HG03571 (cell line): ENCODE measurements at regions not wholly inside any gene's neighbourhood (a gene's known extent, or its start where the extent isn't known, plus 50 kb on each side); places are given as distances from the start of the nearest gene placed in this dataset.
"Not testable (repeated sequence)": the region's sequence is repeated elsewhere in the genome, so short reads cannot be mapped to it uniquely, and the experiment has no call there.

Source experiments
- ATAC-seq: cut with Tn5 transposase; IDR thresholded peaks from one replicate; pipeline ENCODE4 v1.9.1; 2021; ENCODE audit not compliant: unreplicated experiment

GRCh38 chr6:86872810-86873209 is 64.5 kb upstream of the HTR1E start:
- ATAC-seq = not testable (repeated sequence)

GRCh38 chr6:86871681-86872080 is 65.6 kb upstream of the HTR1E start:
- ATAC-seq = no peak

GRCh38 chr6:86869500-86869899 is 67.8 kb upstream of the HTR1E start:
- ATAC-seq = no peak

- no peak for ATAC-seq
These were observed 77.8 kb upstream of the HTR1E start for GRCh38 chr6:86859513-86859912.

- no peak for ATAC-seq
These were observed 78.4 kb upstream of the HTR1E start for GRCh38 chr6:86858970-86859369.

- no peak for ATAC-seq
These were observed 79.5 kb upstream of the HTR1E start for GRCh38 chr6:86857783-86858182.

- no peak for ATAC-seq
These were observed 80.3 kb upstream of the HTR1E start for GRCh38 chr6:86856937-86857563.

GRCh38 chr6:86856379-86856778 is 80.9 kb upstream of the HTR1E start:
- no peak for ATAC-seq

GRCh38 chr6:86848986-86849385 is 88.3 kb upstream of the HTR1E start:
- ATAC-seq = no peak

GRCh38 chr6:86832686-86833085 is 104.6 kb upstream of the HTR1E start:
- no peak for ATAC-seq

- no peak for ATAC-seq
These were observed 111.9 kb upstream of the HTR1E start for GRCh38 chr6:86825436-86825835.

- no peak for ATAC-seq
These were observed 114.6 kb upstream of the HTR1E start for GRCh38 chr6:86822747-86823146.

- ATAC-seq = no peak
These were observed 116.6 kb upstream of the HTR1E start for GRCh38 chr6:86820750-86821149.

GRCh38 chr6:86793649-86794048 is 143.7 kb upstream of the HTR1E start:
- no peak for ATAC-seq

GRCh38 chr6:86791476-86791875 is 145.9 kb upstream of the HTR1E start:
- no peak for ATAC-seq

GRCh38 chr6:86789779-86790411 is 147.4 kb upstream of the HTR1E start:
- no peak for ATAC-seq

GRCh38 chr6:86782328-86782727 is 155.0 kb upstream of the HTR1E start:
- no peak for ATAC-seq

GRCh38 chr6:86780923-86781322 is 156.4 kb upstream of the HTR1E start:
- ATAC-seq = no peak

- ATAC-seq = no peak
These were observed 161.4 kb upstream of the HTR1E start for GRCh38 chr6:86775893-86776292.

GRCh38 chr6:86765211-86765610 is 172.1 kb upstream of the HTR1E start:
- no peak for ATAC-seq

GRCh38 chr6:86759953-86760352 is 177.4 kb upstream of the HTR1E start:
- not testable (repeated sequence) for ATAC-seq

GRCh38 chr6:86756640-86757229 is 180.6 kb upstream of the HTR1E start:
- ATAC-seq = no peak

- no peak for ATAC-seq
These were observed 193.3 kb upstream of the HTR1E start for GRCh38 chr6:86744048-86744447.
